CD4-positive, CD25-positive, alpha-beta regulatory T cell (primary cell): ENCODE measurements at regions not wholly inside any gene's neighbourhood (a gene's known extent, or its start where the extent isn't known, plus 50 kb on each side); places are given as distances from the start of the nearest gene placed in this dataset.

Experiments
- ATAC-seq, 2 donors: fragments of 150-1000 bp; cut with Tn5 transposase; one replicate each; pipeline ENCODE4 v1.10.0; 2021; ENCODE audit warnings: low read depth in 2 of 2, moderate number of reproducible peaks in 2 of 2, moderate library complexity in 1 of 2
- DNase-seq, 3 donors: peaks; one replicate each; pipeline versions ENCODE4 v3.0.0 to v3.0.0-alpha.2; 2012 to 2022; ENCODE audit warnings: mixed read lengths in 1 of 3
- H3K27ac ChIP-seq: one replicate; pipeline ENCODE4 v1.7.0; 2013; ENCODE audit warnings: mild to moderate bottlenecking, low read length; ENCODE audit not compliant: insufficient read depth, poor library complexity, severe bottlenecking
- H3K27me3 ChIP-seq: one replicate; pipeline ENCODE4 v1.7.0; 2013; ENCODE audit warnings: low read length; ENCODE audit not compliant: control insufficient read depth, insufficient read depth
- H3K36me3 ChIP-seq: one replicate; pipeline ENCODE4 v1.7.0; 2013; ENCODE audit warnings: mild to moderate bottlenecking, low read length, moderate library complexity; ENCODE audit not compliant: control insufficient read depth, insufficient read depth
- H3K4me1 ChIP-seq: 2 replicates; pipeline ENCODE4 v1.7.0; 2013; ENCODE audit warnings: mild to moderate bottlenecking, low read length; ENCODE audit not compliant: insufficient read depth, control insufficient read depth, poor library complexity, severe bottlenecking
- H3K4me3 ChIP-seq: one replicate; pipeline ENCODE4 v1.7.0; 2013; ENCODE audit warnings: low read depth, mild to moderate bottlenecking, low read length, moderate library complexity
- H3K9me3 ChIP-seq, 2 experiments: 1 replicate in 1 of 2; 2 replicates in 1 of 2; pipeline ENCODE4 v1.7.0; 2013; ENCODE audit warnings: low read length in 2 of 2, mild to moderate bottlenecking in 1 of 2, moderate library complexity in 1 of 2; ENCODE audit not compliant: control insufficient read depth in 2 of 2
- H3K27ac Mint-ChIP-seq, 3 donors: one replicate each; pipeline ENCODE4 v1.8.0; 2020 to 2022; ENCODE audit warnings: mild to moderate bottlenecking in 3 of 3, mixed read lengths in 3 of 3, moderate library complexity in 2 of 3
- H3K27me3 Mint-ChIP-seq: one replicate; pipeline ENCODE4 v1.8.0; 2022; ENCODE audit warnings: mild to moderate bottlenecking, mixed read lengths
- H3K36me3 Mint-ChIP-seq: one replicate; pipeline ENCODE4 v1.8.0; 2020; ENCODE audit warnings: mixed read lengths
- H3K4me1 Mint-ChIP-seq, 4 donors: one replicate each; pipeline ENCODE4 v1.8.0; 2020 to 2022; ENCODE audit warnings: mixed read lengths in 4 of 4, mild to moderate bottlenecking in 1 of 4
- H3K4me3 Mint-ChIP-seq, 4 donors: one replicate each; pipeline ENCODE4 v1.8.0; 2020 to 2022; ENCODE audit warnings: mild to moderate bottlenecking in 4 of 4, mixed read lengths in 4 of 4, moderate library complexity in 3 of 4
- H3K9me3 Mint-ChIP-seq, 7 donors: one replicate each; pipeline ENCODE4 v1.8.0; 2020 to 2022; ENCODE audit warnings: mixed read lengths in 7 of 7, mild to moderate bottlenecking in 3 of 7, moderate library complexity in 2 of 7

DNA sequence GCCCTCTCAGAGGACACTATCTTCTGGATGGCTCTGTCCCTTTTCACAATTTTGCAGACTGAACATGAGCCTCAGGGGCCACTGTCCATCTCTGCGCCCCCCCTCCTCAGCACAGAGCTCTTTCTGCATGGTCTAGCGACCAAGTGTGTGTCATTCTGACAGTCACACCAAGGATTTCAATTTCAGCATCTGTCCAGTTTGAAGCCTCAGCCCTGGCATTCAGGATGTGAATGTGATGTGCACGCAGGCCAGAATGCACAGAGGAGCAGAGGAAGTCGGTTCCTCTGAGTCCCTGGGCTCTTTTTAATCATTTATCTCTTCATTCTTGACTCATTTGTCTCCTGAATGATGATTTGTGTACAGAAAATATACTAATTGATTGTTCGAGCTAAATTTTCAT lies 102.0 kb upstream of the PWP1 start:
- no peaks in the 10 kb centered on the region for H3K27me3 Mint-ChIP-seq
- DNase-seq (no peak), ATAC-seq (no peak)
- Histone ChIP-seq H3K9me3 (no peaks in the 10 kb centered on the region), H3K27me3 (no peaks in the 10 kb centered on the region), H3K27ac (no peak overlapping the region), H3K4me3 (no peak overlapping the region), H3K4me1 (no peaks in the 10 kb centered on the region), H3K36me3 (no peaks in the 10 kb centered on the region)
- H3K36me3 Mint-ChIP-seq: peaks cover 28% of the 10 kb centered on the region
- H3K27ac Mint-ChIP-seq: no peak overlapping the region
- no peak overlapping the region for H3K4me3 Mint-ChIP-seq
- H3K9me3 Mint-ChIP-seq: peaks cover 0 to 14% (median 0%) of the 10 kb centered on the region in 7 donors
- no peaks in the 10 kb centered on the region for H3K4me1 Mint-ChIP-seq

DNA sequence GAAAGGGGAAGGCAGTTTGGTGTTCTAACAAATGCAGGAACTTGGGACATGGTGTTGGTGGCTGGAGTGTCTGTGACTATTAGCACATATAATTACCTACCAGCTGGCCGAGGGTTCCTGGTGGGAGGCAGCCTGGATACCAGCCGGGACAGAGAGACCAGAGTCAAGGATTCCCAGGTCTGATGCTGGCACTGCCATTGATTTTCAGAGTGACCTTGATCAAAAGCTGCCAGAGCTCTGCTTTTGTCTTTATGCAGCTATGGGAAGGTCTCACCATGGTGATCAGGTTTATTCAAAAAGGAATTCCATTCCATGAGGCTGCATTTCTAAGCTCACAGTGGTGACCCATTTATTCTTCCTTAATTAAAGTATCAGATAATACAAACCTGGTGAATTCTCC lies 101.0 kb upstream of the PWP1 start:
- H3K4me3 ChIP-seq: no peak overlapping the region
- ATAC-seq (no peak), DNase-seq (no peak)
- Mint-ChIP-seq H3K27me3 (peaks cover 3% of the 10 kb centered on the region), H3K36me3 (peaks cover 28% of the 10 kb centered on the region), H3K4me1 (no peaks in the 10 kb centered on the region), H3K27ac (no peak overlapping the region), H3K4me3 (no peak overlapping the region), H3K9me3 (peaks cover 0 to 14% (median 0%) of the 10 kb centered on the region in 7 donors)
- no peaks in the 10 kb centered on the region for H3K4me1 ChIP-seq
- H3K27ac ChIP-seq: no peak overlapping the region
- no peaks in the 10 kb centered on the region for H3K9me3 ChIP-seq
- H3K36me3 ChIP-seq: no peaks in the 10 kb centered on the region
- no peaks in the 10 kb centered on the region for H3K27me3 ChIP-seq

DNA sequence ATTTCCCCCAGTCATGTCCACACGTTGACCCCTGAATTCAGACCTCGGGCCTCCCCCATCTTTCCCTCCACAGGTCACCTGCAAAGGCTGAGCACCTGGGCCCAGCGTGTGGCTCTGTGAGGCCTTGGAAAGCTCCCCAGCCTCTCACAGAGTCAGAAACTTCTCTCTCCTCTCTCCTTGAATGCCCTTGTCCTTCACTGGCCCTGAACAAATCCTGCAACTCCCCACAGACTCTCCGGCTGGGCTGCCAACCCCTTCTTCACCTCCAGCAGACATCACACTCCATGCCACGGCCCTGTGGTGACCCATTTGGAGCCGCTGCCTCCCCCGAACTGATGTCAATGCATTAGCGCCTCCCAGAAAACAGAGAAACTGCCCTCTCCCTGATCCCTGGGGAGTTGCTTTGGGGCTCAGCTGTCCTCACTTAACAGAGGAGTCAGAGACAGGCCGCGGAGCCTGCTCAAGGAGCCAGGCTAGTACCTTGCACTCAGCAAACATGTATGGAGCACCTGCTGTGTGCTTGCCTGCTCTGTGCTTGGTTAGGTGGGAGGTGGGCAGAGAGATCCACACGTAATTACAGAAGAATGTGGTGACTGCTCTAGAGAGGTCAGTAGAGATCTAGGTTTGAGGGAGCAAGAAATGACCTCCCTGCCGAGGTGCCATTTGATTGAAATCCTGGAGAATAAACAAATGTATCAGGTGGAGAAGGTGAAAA lies 99.2 kb upstream of the PWP1 start:
- ATAC-seq: no peak
- Histone ChIP-seq H3K27me3 (no peaks in the 10 kb centered on the region), H3K9me3 (no peaks in the 10 kb centered on the region), H3K4me3 (no peak overlapping the region), H3K36me3 (no peaks in the 10 kb centered on the region), H3K4me1 (no peaks in the 10 kb centered on the region), H3K27ac (no peak overlapping the region)
- peaks cover 0 to 16% (median 3%) of the 10 kb centered on the region in 7 donors for H3K9me3 Mint-ChIP-seq
- no peak for DNase-seq
- peaks cover 29% of the 10 kb centered on the region for H3K36me3 Mint-ChIP-seq
- H3K27me3 Mint-ChIP-seq: peaks cover 4% of the 10 kb centered on the region
- H3K4me3 Mint-ChIP-seq: no peak overlapping the region
- no peak overlapping the region for H3K27ac Mint-ChIP-seq
- H3K4me1 Mint-ChIP-seq: peaks cover 0 to 7% (median 1%) of the 10 kb centered on the region in 4 donors

DNA sequence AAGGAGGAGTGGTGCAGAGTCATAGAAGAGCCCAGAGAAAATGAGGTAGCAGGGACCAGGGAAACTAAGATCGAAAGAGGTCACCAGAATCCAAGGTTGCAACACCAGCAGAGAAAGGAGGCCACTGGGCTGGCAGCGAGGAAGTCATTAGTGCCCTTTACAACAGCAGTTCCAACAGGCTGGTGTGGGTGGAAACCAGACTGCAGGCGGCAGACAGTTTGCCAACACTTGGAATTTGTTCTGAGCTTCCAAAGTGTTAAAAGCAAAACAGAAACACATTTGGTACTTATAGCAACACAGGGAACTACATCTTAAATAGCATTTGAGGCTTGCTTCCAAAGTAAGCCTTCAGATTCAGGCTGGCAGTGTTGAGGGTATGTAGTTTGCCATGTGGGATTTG lies 95.2 kb upstream of the PWP1 start:
- Mint-ChIP-seq H3K9me3 (peaks cover 0 to 22% (median 4%) of the 10 kb centered on the region in 7 donors), H3K4me3 (no peak overlapping the region), H3K4me1 (peaks cover 0 to 10% (median 1%) of the 10 kb centered on the region in 4 donors), H3K27ac (no peak overlapping the region), H3K36me3 (peaks cover 30% of the 10 kb centered on the region), H3K27me3 (peaks cover 4% of the 10 kb centered on the region)
- no peaks in the 10 kb centered on the region for H3K27me3 ChIP-seq
- no peak overlapping the region for H3K4me3 ChIP-seq
- H3K4me1 ChIP-seq: no peaks in the 10 kb centered on the region
- peaks cover 10 to 12% of the 10 kb centered on the region in 2 experiments for H3K9me3 ChIP-seq
- H3K27ac ChIP-seq: no peak overlapping the region
- ATAC-seq (no peak), DNase-seq (no peak)
- no peaks in the 10 kb centered on the region for H3K36me3 ChIP-seq

DNA sequence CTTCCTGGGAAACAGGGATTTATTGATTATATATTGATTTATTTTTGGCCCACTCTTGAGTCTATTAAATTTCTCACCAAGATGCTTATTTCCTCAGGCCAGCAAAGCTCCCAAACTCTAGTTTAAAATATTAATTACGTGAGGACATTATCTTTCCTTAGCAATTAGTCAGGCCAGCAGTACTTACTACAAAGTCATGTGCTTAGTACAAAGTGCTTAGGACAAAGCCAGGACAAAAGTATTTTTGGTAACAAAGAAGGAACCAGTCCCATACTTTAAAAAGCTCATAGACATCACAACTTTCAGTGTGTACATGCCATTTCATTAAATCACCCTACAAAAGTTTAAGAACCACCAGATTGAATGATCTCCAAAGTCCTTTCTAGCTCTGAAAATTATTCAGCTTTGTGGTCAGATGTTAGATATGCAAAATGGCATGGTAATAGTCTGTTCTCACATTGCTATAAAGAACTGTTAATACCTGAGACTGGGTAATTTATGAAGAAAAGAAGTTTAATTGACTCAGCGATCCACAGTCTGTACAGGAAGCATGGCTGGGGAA lies 94.7 kb upstream of the PWP1 start:
- H3K27ac Mint-ChIP-seq: no peak overlapping the region
- peaks cover 0 to 10% (median 1%) of the 10 kb centered on the region in 4 donors for H3K4me1 Mint-ChIP-seq
- H3K27me3 Mint-ChIP-seq: peaks cover 4% of the 10 kb centered on the region
- H3K9me3 Mint-ChIP-seq: peaks cover 0 to 19% (median 4%) of the 10 kb centered on the region in 7 donors
- Histone ChIP-seq H3K36me3 (no peaks in the 10 kb centered on the region), H3K4me3 (no peak overlapping the region), H3K9me3 (peaks cover 10 to 12% of the 10 kb centered on the region in 2 experiments), H3K27ac (no peak overlapping the region), H3K4me1 (no peaks in the 10 kb centered on the region), H3K27me3 (no peaks in the 10 kb centered on the region)
- no peak for DNase-seq
- ATAC-seq: no peak
- peaks cover 30% of the 10 kb centered on the region for H3K36me3 Mint-ChIP-seq
- H3K4me3 Mint-ChIP-seq: no peak overlapping the region

DNA sequence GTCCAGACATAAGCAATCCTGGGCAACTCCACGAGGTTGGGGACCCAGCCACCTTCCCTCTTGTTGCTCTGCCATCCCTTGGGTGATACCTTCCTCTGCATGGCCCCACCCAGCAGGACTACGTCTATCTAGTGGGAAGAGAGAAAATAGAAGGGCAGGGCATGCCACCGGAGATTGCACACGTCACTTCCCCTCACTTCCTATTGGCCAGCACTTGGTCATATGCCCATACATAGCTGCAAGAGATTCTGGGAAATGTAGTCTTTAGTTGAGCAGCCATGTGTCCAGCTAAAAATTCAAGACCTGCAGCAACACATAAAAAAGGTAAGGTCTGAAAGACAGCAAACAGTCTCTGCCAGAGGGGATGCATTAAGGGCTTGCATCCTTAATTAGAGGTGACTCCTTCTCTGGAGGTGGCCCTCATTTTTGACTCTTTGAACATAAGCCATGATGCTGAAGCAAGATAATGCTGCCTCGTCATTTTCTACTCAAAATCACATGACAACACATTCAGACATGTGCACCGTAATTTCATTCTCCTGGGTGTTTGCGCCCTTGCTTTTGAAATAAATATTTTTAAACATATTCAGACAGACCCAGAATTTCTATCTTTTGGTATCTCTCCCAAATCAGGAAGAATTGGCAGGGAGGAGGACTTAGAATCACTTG lies 91.8 kb upstream of the PWP1 start:
- Histone ChIP-seq H3K27ac (no peak overlapping the region), H3K4me1 (no peaks in the 10 kb centered on the region), H3K9me3 (peaks cover 10 to 12% of the 10 kb centered on the region in 2 experiments), H3K27me3 (no peaks in the 10 kb centered on the region), H3K4me3 (no peak overlapping the region), H3K36me3 (no peaks in the 10 kb centered on the region)
- Mint-ChIP-seq H3K27ac (no peak overlapping the region), H3K4me3 (no peak overlapping the region), H3K4me1 (peaks cover 0 to 10% (median 3%) of the 10 kb centered on the region in 4 donors), H3K27me3 (peaks cover 4% of the 10 kb centered on the region), H3K36me3 (peaks cover 15% of the 10 kb centered on the region), H3K9me3 (peaks cover 0 to 8% (median 1%) of the 10 kb centered on the region in 7 donors)
- ATAC-seq (no peak), DNase-seq (no peak)

DNA sequence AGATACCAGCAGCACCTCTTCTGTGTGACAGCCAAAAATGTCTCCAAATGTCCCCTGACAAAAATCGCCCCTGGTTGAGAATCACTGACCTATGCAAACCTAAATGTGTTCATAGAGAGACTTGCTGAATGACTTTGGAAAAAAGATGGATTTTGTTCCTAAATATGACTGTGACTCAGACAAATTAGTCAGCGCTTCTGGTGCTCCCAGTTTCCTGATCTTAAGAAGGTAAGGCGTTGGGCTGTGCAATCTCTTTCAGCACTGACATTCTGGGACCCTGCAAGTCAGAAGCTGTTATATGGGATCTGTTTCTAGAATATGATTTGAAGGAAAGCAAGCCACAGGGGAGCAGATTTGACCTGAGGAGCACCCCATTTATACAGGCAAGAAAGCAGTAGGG lies 90.6 kb upstream of the PWP1 start:
- Histone ChIP-seq H3K4me1 (no peaks in the 10 kb centered on the region), H3K9me3 (peaks cover 10 to 12% of the 10 kb centered on the region in 2 experiments), H3K27ac (no peak overlapping the region), H3K27me3 (no peaks in the 10 kb centered on the region), H3K36me3 (no peaks in the 10 kb centered on the region), H3K4me3 (no peak overlapping the region)
- peaks cover 0 to 10% (median 3%) of the 10 kb centered on the region in 4 donors for H3K4me1 Mint-ChIP-seq
- H3K4me3 Mint-ChIP-seq: no peak overlapping the region
- H3K36me3 Mint-ChIP-seq: peaks cover 10% of the 10 kb centered on the region
- H3K9me3 Mint-ChIP-seq: peaks cover 0 to 8% (median 1%) of the 10 kb centered on the region in 7 donors
- H3K27me3 Mint-ChIP-seq: no peaks in the 10 kb centered on the region
- ATAC-seq (no peak), DNase-seq (no peak)
- no peak overlapping the region for H3K27ac Mint-ChIP-seq
